ENCODE measurements at regions not wholly inside any gene's neighbourhood (a gene's known extent, or its start where the extent isn't known, plus 50 kb on each side); places are given as distances from the start of the nearest gene placed in this dataset.
"Not testable (repeated sequence)": the region's sequence is repeated elsewhere in the genome, so short reads cannot be mapped to it uniquely, and the experiment has no call there.

DNA sequence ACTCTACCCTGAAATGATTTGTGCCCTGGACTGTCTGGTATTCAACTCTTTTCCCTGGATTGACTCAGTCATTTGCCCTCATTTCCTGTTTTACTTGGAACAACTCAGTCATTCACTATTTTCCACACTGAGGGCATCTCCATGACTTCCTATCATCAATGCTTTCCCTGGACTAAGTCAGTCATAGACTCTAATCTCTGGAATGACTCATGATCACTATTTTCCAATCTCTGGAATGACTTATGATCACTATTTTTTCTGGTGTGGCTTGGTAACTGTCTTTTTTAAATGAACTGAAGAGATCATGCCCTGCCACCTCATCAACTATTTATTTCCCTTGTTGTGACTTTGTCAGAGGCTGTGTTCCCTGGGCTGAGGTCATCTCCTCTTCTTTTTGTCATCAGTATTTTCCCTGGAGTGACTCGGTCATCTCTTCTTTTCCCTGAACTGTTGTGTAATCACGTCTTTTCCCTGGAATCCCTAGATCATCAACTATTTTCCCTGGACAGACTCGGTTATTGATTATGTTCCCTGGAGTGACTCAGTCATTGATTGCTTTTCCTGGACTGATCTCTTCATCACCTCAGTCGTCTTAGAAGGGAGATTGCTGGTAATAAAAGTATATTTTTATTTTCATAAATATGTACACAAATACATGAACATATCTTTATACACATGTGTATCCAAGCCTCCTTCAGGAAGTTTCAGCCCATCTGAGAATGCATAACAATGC is 327.1 kb upstream of the VCX start:
- Histone ChIP-seq H3K27ac (ENCODE audit: low read length) (no peak overlapping the region), H3K27me3 (ENCODE audit: control insufficient read depth, insufficient read depth, low read length) (no peaks in the 10 kb centered on the region), H3K9me3 (ENCODE audit: control insufficient read depth, low read depth, low read length) (no peaks in the 10 kb centered on the region), H3K9ac (ENCODE audit: low read length) (no peak overlapping the region), H3K4me3 (ENCODE audit: low read length) (no peak overlapping the region), H3K4me1 (ENCODE audit: control insufficient read depth, low read depth, low read length) (no peaks in the 10 kb centered on the region), H3K36me3 (ENCODE audit: control insufficient read depth, low read depth, low read length) (no peaks in the 10 kb centered on the region)

DNA sequence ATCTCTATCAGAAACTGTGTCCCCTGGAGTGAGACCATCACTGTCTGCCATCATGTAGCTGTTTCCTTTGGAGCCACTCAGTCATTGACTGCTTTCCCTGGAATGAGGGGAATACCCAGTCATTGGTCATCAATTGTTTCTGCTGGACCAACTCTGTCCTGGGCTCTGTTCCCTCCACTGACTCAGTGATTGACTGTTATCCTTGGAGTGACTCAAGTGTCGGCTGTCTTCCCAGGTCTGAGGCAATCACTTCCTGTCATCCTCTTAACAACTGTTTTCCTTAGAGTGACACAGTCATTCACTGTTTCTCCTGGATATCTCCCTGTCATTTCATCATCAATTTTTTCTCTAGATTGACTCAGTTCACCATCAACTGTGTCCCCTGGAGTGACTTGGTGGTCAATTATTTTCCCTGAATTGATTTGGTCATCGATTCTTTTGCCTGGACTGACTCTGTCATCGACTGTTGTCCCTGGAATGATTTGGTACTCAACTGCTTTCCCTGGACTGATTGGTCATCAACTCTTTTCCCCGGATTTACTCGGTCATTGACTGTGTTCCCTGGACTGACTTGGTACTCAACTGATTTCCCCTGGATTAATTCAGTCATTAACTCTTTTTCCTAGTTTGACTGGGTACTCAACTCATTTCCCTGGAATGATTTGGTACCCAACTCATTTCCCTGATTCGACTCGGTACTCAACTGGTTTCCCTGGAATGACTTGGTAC is 327.9 kb upstream of the VCX start:
- H3K4me3 ChIP-seq (ENCODE audit: low read length) = no peak overlapping the region
- no peak overlapping the region for H3K27ac ChIP-seq (ENCODE audit: low read length)
- no peaks in the 10 kb centered on the region for H3K9me3 ChIP-seq (ENCODE audit: control insufficient read depth, low read depth, low read length)
- H3K27me3 ChIP-seq (ENCODE audit: control insufficient read depth, insufficient read depth, low read length) = no peaks in the 10 kb centered on the region
- H3K4me1 ChIP-seq (ENCODE audit: control insufficient read depth, low read depth, low read length) = no peaks in the 10 kb centered on the region
- H3K9ac ChIP-seq (ENCODE audit: low read length) = no peak overlapping the region
- no peaks in the 10 kb centered on the region for H3K36me3 ChIP-seq (ENCODE audit: control insufficient read depth, low read depth, low read length)

DNA sequence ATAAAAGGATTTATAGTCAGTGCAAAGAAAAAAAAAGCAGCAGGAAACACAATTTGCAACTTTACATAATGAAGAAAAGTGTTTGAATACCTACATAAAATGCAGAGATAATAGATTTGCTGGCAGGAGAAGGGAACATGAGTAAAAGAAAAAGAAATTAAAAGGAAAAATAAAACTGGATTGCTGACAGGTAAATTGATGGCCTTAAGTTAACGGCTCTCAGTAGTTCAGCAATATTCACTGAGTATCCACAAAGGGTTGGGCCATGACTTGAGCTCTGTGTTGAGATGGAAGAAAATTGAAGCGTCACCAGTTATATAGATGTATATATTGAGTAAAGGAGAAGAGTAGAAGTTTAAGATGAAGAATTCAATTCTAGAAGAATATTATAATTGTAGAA is 330.1 kb upstream of the VCX start:
- H3K9ac ChIP-seq (ENCODE audit: low read length) = no peak overlapping the region
- H3K36me3 ChIP-seq (ENCODE audit: control insufficient read depth, low read depth, low read length) = no peaks in the 10 kb centered on the region
- no peaks in the 10 kb centered on the region for H3K27me3 ChIP-seq (ENCODE audit: control insufficient read depth, insufficient read depth, low read length)
- no peaks in the 10 kb centered on the region for H3K4me1 ChIP-seq (ENCODE audit: control insufficient read depth, low read depth, low read length)
- H3K4me3 ChIP-seq (ENCODE audit: low read length) = no peak overlapping the region
- H3K9me3 ChIP-seq (ENCODE audit: control insufficient read depth, low read depth, low read length) = no peaks in the 10 kb centered on the region
- no peak overlapping the region for H3K27ac ChIP-seq (ENCODE audit: low read length)

DNA sequence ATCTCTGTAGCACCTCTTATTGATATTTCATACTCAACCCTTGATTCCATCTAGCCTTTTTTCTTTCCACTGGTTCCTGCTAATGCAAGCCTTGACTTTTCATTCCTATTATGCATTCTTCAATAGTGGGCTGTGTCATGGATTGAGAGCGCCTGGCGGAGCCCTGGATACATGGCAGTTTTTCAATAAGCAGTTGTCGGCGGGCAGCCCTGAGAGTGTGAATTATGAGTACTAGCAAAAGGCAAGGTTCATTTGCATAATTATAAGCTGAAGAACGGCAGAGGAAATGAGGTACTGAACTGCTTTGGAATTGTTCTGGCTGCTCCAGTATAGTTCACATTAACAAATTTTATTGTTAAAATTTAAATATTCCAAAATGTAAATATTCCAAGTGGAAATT is 339.7 kb upstream of the VCX start:
- Histone ChIP-seq H3K9ac (ENCODE audit: low read length) (no peak overlapping the region), H3K4me3 (ENCODE audit: low read length) (no peak overlapping the region), H3K4me1 (ENCODE audit: control insufficient read depth, low read depth, low read length) (no peaks in the 10 kb centered on the region), H3K9me3 (ENCODE audit: control insufficient read depth, low read depth, low read length) (no peaks in the 10 kb centered on the region), H3K27ac (ENCODE audit: low read length) (no peak overlapping the region), H3K36me3 (ENCODE audit: control insufficient read depth, low read depth, low read length) (no peaks in the 10 kb centered on the region), H3K27me3 (ENCODE audit: control insufficient read depth, insufficient read depth, low read length) (no peaks in the 10 kb centered on the region)

DNA sequence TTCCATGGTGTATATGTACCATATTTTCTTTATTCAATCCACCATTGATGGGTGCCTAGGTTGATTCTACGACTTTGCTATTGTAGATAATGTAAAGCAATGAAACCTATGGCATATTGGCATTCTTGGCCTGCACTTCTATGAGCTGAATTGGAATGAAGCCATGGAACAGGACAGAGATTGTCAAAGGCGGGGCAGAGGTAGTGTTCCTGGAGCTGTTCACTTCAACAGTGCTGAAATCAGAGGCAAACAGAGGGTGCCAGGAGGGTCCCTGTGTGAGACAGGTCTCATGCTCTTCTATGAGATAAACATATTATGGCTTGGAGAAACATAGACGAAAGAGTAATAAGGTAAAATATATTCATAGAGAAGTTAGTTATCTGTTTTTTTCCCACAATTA is 342.6 kb upstream of the VCX start:
- Histone ChIP-seq H3K36me3 (ENCODE audit: control insufficient read depth, low read depth, low read length) (no peaks in the 10 kb centered on the region), H3K27ac (ENCODE audit: low read length) (no peak overlapping the region), H3K4me3 (ENCODE audit: low read length) (no peak overlapping the region), H3K9ac (ENCODE audit: low read length) (no peak overlapping the region), H3K9me3 (ENCODE audit: control insufficient read depth, low read depth, low read length) (no peaks in the 10 kb centered on the region), H3K27me3 (ENCODE audit: control insufficient read depth, insufficient read depth, low read length) (no peaks in the 10 kb centered on the region), H3K4me1 (ENCODE audit: control insufficient read depth, low read depth, low read length) (no peaks in the 10 kb centered on the region)

DNA sequence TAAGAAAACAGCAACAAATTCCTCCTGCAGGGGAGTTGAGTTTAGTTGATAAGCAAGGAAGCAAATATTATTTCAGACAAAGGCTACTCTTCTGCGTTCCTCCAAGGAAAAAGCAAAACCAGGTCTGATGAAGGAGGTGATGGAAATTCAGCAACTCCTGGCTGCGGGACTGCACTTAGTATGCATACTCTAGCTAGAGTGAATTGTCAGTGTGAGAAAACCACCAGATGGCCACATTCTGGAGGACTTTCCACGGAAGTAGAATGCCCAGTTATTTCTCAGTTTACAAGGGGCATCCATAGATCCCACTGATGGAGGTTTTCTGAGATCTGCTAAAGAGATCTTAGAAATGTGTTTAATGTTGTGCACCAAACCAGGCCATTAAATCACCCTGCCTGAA is 338.6 kb upstream of the PUDP start:
- Histone ChIP-seq H3K36me3 (ENCODE audit: control insufficient read depth, low read depth, low read length) (no peaks in the 10 kb centered on the region), H3K27me3 (ENCODE audit: control insufficient read depth, insufficient read depth, low read length) (no peaks in the 10 kb centered on the region), H3K4me1 (ENCODE audit: control insufficient read depth, low read depth, low read length) (no peaks in the 10 kb centered on the region), H3K4me3 (ENCODE audit: low read length) (no peak overlapping the region), H3K9ac (ENCODE audit: low read length) (no peak overlapping the region), H3K9me3 (ENCODE audit: control insufficient read depth, low read depth, low read length) (no peaks in the 10 kb centered on the region), H3K27ac (ENCODE audit: low read length) (no peak overlapping the region)

DNA sequence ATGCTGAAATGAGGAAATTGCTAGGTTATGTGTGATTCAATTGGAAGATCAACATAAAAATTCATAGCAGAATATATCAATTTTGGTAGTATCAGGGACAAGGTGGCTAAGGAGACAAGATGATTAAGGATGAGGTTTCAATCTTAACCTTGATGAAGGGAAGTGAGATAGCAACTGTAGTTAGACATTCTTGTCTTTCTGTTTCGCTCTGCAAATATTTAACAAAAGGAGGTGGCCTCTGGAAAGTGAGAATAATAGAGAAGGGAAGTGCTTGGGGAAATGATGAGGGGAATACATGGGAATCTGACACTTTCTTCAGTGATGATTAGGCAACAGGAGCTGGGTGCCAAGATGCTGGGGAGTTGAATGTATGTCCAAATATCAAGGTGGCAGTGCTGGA is 337.1 kb upstream of the PUDP start:
- Histone ChIP-seq H3K27me3 (ENCODE audit: control insufficient read depth, insufficient read depth, low read length) (no peaks in the 10 kb centered on the region), H3K4me3 (ENCODE audit: low read length) (no peak overlapping the region), H3K4me1 (ENCODE audit: control insufficient read depth, low read depth, low read length) (no peaks in the 10 kb centered on the region), H3K9ac (ENCODE audit: low read length) (no peak overlapping the region), H3K9me3 (ENCODE audit: control insufficient read depth, low read depth, low read length) (no peaks in the 10 kb centered on the region), H3K36me3 (ENCODE audit: control insufficient read depth, low read depth, low read length) (no peaks in the 10 kb centered on the region), H3K27ac (ENCODE audit: low read length) (no peak overlapping the region)

DNA sequence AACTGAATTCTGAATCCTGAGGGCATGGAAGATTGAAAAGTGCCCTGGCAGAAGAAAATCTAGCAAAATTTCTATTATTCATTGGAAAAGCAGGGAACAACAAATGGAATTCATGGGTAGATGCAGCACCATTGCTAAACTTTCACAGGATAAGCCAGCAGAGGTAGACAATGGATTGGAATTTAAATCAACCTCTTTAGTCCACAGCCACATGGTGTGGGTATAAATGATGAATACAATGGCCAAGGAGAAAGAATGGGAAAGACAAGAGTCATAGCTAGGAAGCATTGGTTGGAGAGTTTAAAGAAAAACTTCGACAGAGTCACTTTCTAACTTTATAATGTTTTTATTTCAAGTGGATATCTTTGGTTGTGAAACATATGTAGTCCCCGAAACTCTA is 332.8 kb upstream of the PUDP start:
- H3K27me3 ChIP-seq (ENCODE audit: control insufficient read depth, insufficient read depth, low read length) = no peaks in the 10 kb centered on the region
- H3K4me1 ChIP-seq (ENCODE audit: control insufficient read depth, low read depth, low read length) = no peaks in the 10 kb centered on the region
- H3K4me3 ChIP-seq (ENCODE audit: low read length) = no peak overlapping the region
- H3K27ac ChIP-seq (ENCODE audit: low read length) = no peak overlapping the region
- H3K36me3 ChIP-seq (ENCODE audit: control insufficient read depth, low read depth, low read length) = no peaks in the 10 kb centered on the region
- H3K9ac ChIP-seq (ENCODE audit: low read length) = no peak overlapping the region
- no peaks in the 10 kb centered on the region for H3K9me3 ChIP-seq (ENCODE audit: control insufficient read depth, low read depth, low read length)

DNA sequence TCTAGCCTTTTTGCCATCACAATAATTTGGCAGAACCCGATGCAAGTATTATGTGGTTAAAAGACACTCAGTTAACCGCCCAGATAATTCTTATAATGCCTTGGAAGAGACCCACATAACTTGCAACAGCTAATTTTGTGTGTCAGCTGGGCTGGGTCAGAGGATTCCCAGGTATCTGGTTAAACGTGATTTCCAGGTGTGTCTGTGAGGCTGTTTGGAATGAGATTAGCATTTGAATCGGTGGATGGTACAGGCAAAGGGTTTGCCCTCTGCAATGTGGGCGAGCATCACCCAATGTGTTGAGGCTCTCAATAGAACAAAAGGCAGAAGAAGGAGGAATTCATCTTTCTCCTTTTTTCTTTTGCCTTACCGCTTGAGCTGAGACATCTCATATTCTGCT is 314.2 kb upstream of the PUDP start:
- no peaks in the 10 kb centered on the region for H3K9me3 ChIP-seq (ENCODE audit: control insufficient read depth, low read depth, low read length)
- H3K4me1 ChIP-seq (ENCODE audit: control insufficient read depth, low read depth, low read length) = peaks cover 10% of the 10 kb centered on the region
- H3K27ac ChIP-seq (ENCODE audit: low read length) = no peak overlapping the region
- H3K27me3 ChIP-seq (ENCODE audit: control insufficient read depth, insufficient read depth, low read length) = no peaks in the 10 kb centered on the region
- no peaks in the 10 kb centered on the region for H3K36me3 ChIP-seq (ENCODE audit: control insufficient read depth, low read depth, low read length)
- H3K4me3 ChIP-seq (ENCODE audit: low read length) = no peak overlapping the region
- H3K9ac ChIP-seq (ENCODE audit: low read length) = no peak overlapping the region

DNA sequence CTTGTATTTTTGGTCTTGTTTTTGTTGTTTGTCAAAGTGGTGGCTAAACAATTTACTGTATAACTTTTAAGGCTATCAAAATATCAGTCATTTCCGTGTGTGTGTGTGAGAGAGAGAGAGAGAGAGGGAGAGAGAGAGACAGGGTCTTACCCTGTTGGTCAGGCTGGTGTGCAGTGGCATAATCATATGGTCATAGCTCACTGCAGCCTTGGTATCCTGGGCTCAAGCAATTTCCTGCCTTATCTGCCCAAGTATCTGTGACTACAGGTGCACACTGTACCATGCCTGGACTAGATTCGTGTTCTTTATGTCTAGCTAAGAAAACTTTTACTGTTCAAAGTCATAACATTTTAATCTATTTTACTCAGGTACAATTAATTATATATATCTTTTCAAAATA is 313.1 kb upstream of the PUDP start:
- not testable (repeated sequence) for H3K27ac ChIP-seq (ENCODE audit: low read length); H3K36me3 ChIP-seq (ENCODE audit: control insufficient read depth, low read depth, low read length); H3K9ac ChIP-seq (ENCODE audit: low read length); H3K27me3 ChIP-seq (ENCODE audit: control insufficient read depth, insufficient read depth, low read length); H3K9me3 ChIP-seq (ENCODE audit: control insufficient read depth, low read depth, low read length); H3K4me3 ChIP-seq (ENCODE audit: low read length)
- H3K4me1 ChIP-seq (ENCODE audit: control insufficient read depth, low read depth, low read length) = peaks cover 10% of the 10 kb centered on the region

DNA sequence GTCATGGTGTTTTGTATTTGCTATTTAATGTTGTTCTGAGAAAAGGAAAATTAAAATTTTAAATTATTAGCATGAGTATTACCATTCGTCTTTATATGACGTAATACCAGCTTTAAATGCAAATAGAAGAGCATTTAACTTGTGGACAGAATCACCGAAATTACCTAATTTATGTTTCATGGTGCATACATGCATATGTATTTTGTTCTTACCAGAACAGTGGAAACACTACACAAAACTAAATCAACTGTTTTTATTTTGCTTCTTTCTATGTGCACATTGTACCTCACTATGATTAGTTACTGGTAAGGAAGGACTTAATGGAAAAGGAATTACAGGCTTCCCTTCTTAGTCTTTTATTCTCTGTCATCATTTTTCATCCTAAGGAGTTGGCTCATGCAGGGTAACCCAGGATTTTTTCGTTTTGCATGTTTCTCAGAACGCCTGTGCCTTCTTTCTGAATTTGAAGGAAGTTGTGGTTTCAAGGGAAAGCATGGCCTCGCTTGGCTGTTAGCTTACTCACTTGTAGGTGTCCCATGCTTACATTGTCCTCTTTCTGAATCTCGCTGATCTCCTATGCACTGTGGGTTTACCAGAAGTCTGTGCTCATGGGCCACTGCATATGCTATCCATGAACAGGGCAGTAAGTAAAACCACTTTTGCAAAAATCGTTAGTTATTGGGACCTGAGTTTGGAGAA is 300.0 kb upstream of the PUDP start:
- Histone ChIP-seq H3K27ac (ENCODE audit: low read length) (no peak overlapping the region), H3K9me3 (ENCODE audit: control insufficient read depth, low read depth, low read length) (no peaks in the 10 kb centered on the region), H3K27me3 (ENCODE audit: control insufficient read depth, insufficient read depth, low read length) (peaks cover 33% of the 10 kb centered on the region), H3K4me1 (ENCODE audit: control insufficient read depth, low read depth, low read length) (peaks cover 5% of the 10 kb centered on the region), H3K36me3 (ENCODE audit: control insufficient read depth, low read depth, low read length) (no peaks in the 10 kb centered on the region), H3K9ac (ENCODE audit: low read length) (no peak overlapping the region), H3K4me3 (ENCODE audit: low read length) (no peak overlapping the region)
